Esophagus squamous epithelium (tissue), 4 donors: ENCODE measurements at regions not wholly inside any gene's neighbourhood (a gene's known extent, or its start where the extent isn't known, plus 50 kb on each side); places are given as distances from the start of the nearest gene placed in this dataset.

ENCODE experiments used
- CTCF ChIP-seq, 6 experiments: fragments of 450-650 bp in 4 of 6; fragments of 200-600 bp in 2 of 6; sonication (generic) in 2 of 6; IDR thresholded peaks; one replicate each; pipeline ENCODE4 v1.5.1; 2016 to 2019; ENCODE audit warnings: antibody characterized with exemption in 6 of 6, mild to moderate bottlenecking in 4 of 6, moderate library complexity in 4 of 6
- POLR2A ChIP-seq, 4 donors: fragments of 450-650 bp; IDR thresholded peaks; one replicate each; pipeline ENCODE4 v1.6.1; 2017; ENCODE audit warnings: antibody characterized with exemption in 4 of 4, mild to moderate bottlenecking in 4 of 4, moderate library complexity in 3 of 4

- TF ChIP-seq POLR2A (IDR thresholded peaks at IDR 0.05) = no peak
- no peak for TF ChIP-seq CTCF (IDR thresholded peaks at IDR 0.05)
These were observed 51.4 kb upstream of the RNF7 start for GRCh38 chr3:141686466-141687291.
